ENCODE measurements at regions not wholly inside any gene's neighbourhood (a gene's known extent, or its start where the extent isn't known, plus 50 kb on each side); places are given as distances from the start of the nearest gene placed in this dataset.
"Not testable (repeated sequence)": the region's sequence is repeated elsewhere in the genome, so short reads cannot be mapped to it uniquely, and the experiment has no call there.

DNA sequence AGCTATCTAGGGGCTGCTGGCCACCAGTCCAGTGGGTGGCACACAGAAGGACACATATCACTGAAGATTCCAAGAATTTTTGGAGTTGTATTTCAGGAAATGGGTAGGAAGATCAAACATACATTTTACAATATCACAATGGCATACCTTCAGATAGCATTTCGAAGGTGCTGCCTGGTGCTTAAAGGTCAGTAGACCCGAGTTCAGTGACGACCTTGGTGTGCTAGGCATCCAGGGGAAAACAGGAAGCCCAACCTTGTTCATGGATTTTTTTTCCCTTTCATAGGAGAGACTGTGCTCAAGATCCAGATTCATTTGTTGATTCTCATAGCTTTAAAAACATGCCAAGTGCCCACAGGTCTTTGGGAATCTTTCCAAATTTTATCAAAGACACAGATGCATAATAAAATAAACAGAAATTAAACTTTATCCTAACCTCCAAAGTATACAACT, 51.0 kb upstream of the RCBTB2 start:
- Histone ChIP-seq H2AFZ (ENCODE audit: low read length, unreplicated experiment) (no peak overlapping the region), H3K36me3 (ENCODE audit: insufficient read depth, low read length) (no peaks in the 10 kb centered on the region), H3K27ac (ENCODE audit: low read depth, low read length) (no peak overlapping the region), H3K79me2 (ENCODE audit: control insufficient read depth, insufficient read depth, low read length, unreplicated experiment) (no peaks in the 10 kb centered on the region), H3K4me1 (ENCODE audit: control insufficient read depth, insufficient read depth, low read length, unreplicated experiment) (no peaks in the 10 kb centered on the region), H3K27me3 (ENCODE audit: insufficient read depth, low read length) (no peaks in the 10 kb centered on the region), H3K4me3 (ENCODE audit: low read depth, low read length) (no peak overlapping the region)

DNA sequence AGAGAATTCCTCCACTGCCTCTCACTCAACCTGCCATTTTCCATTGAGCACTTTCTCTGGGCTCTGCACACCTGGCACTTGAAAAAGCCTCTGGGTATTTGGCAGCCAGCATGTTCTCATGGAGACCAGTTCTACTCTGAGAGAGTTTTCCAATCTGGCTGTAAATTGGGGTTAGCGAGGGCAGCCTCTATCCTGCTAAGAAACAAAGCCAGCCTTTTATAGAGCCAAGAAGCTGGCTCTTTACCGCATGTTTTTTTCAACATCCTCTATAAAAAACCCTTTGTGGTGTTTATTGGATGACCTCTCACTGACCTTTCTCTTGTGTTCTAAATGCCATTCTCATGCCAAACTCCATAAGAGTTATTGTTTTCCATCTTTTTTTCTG, 52.6 kb upstream of the RCBTB2 start:
- Histone ChIP-seq H3K4me1 (ENCODE audit: control insufficient read depth, insufficient read depth, low read length, unreplicated experiment) (no peaks in the 10 kb centered on the region), H3K36me3 (ENCODE audit: insufficient read depth, low read length) (no peaks in the 10 kb centered on the region), H2AFZ (ENCODE audit: low read length, unreplicated experiment) (no peak overlapping the region), H3K79me2 (ENCODE audit: control insufficient read depth, insufficient read depth, low read length, unreplicated experiment) (no peaks in the 10 kb centered on the region), H3K27ac (ENCODE audit: low read depth, low read length) (no peak overlapping the region), H3K4me3 (ENCODE audit: low read depth, low read length) (no peak overlapping the region), H3K27me3 (ENCODE audit: insufficient read depth, low read length) (no peaks in the 10 kb centered on the region)

DNA sequence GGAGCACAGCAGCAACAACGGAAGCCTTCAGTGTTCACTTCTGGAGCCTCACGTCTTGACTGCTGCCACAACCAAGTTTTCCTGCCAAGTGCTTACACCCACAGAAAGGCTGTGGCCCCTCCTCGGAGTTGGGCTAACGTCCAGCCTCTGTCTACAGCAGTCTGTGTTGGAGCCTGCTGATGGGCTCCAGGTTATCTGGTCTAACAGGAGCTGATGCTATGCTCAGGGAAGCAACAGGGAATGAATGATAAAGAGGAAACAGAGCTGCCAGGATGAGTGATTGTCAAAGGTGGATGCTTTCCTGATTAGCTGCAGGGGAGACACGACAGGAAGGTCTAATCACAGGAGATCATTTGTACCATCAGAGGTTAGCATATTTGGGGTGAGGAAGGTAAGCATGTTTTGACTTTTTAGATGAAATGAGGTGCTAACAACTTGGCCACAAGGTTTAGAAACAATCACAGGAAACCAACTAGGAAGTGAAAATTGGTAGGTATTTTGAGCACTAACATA, 53.8 kb upstream of the RCBTB2 start:
- no peak overlapping the region for H3K4me3 ChIP-seq (ENCODE audit: low read depth, low read length)
- no peaks in the 10 kb centered on the region for H3K4me1 ChIP-seq (ENCODE audit: control insufficient read depth, insufficient read depth, low read length, unreplicated experiment)
- no peak overlapping the region for H3K27ac ChIP-seq (ENCODE audit: low read depth, low read length)
- H2AFZ ChIP-seq (ENCODE audit: low read length, unreplicated experiment) = no peak overlapping the region
- no peaks in the 10 kb centered on the region for H3K27me3 ChIP-seq (ENCODE audit: insufficient read depth, low read length)
- H3K36me3 ChIP-seq (ENCODE audit: insufficient read depth, low read length) = no peaks in the 10 kb centered on the region
- no peaks in the 10 kb centered on the region for H3K79me2 ChIP-seq (ENCODE audit: control insufficient read depth, insufficient read depth, low read length, unreplicated experiment)

DNA sequence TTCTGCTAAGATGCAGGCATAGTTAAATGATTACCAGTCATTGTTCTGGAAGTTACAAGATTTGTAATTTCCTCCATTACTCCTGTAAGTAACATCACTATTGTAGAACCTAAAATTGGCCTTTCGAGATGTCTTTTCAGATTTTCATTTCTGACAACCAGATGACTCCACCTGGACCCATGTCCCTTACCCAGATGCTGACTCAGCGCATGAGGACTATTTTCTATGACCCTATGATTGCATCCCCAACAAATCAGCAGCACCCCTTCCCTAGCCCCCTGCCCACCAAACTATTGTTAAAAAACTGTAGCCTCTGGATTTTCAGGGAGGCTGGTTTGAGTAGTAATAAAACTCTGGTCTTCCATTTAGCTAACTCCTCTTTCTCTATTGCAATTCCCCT, 55.2 kb upstream of the RCBTB2 start:
- H2AFZ ChIP-seq (ENCODE audit: low read length, unreplicated experiment) = no peak overlapping the region
- H3K27ac ChIP-seq (ENCODE audit: low read depth, low read length) = no peak overlapping the region
- no peaks in the 10 kb centered on the region for H3K4me1 ChIP-seq (ENCODE audit: control insufficient read depth, insufficient read depth, low read length, unreplicated experiment)
- H3K79me2 ChIP-seq (ENCODE audit: control insufficient read depth, insufficient read depth, low read length, unreplicated experiment) = no peaks in the 10 kb centered on the region
- H3K4me3 ChIP-seq (ENCODE audit: low read depth, low read length) = no peak overlapping the region
- H3K27me3 ChIP-seq (ENCODE audit: insufficient read depth, low read length) = no peaks in the 10 kb centered on the region
- H3K36me3 ChIP-seq (ENCODE audit: insufficient read depth, low read length) = no peaks in the 10 kb centered on the region

DNA sequence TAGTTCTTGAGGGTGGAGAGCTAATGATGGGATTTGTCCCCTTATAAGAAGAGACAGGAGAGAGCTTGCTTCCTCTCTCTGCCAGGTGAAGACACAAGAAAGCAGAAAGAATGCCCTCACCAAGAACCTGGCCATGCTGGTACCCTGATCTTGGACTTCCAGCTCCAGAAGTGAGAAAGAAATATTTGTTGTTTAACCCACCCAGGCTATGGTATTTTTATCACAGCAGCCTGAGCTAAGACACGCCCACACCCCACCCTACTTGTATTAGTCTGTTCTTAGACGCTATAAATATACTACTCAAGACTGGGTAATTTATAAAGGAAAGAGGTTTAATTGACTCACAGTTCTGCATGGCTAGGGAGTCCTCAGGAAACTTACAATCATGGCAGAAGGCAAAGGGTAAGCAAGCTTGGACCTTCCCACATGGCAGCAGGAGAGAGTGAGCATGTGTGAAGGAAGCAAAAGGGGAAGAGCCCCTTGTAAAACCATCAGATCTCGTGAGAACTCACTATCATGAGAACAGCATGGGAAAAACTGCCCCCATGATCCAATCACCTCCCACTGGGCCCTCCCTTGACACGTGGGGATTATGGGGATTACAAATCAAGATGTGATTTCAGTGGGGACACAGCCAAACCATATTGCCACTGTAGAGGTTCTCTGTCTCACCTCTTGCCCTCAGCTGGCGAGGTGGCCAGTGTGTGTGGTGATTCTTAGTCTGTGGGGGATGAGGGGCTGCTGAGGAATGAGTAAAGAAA, 57.4 kb upstream of the RCBTB2 start:
- Histone ChIP-seq H3K4me1 (ENCODE audit: control insufficient read depth, insufficient read depth, low read length, unreplicated experiment) (no peaks in the 10 kb centered on the region), H3K36me3 (ENCODE audit: insufficient read depth, low read length) (no peaks in the 10 kb centered on the region), H3K27me3 (ENCODE audit: insufficient read depth, low read length) (no peaks in the 10 kb centered on the region), H3K4me3 (ENCODE audit: low read depth, low read length) (no peak overlapping the region), H3K79me2 (ENCODE audit: control insufficient read depth, insufficient read depth, low read length, unreplicated experiment) (no peaks in the 10 kb centered on the region), H3K27ac (ENCODE audit: low read depth, low read length) (no peak overlapping the region), H2AFZ (ENCODE audit: low read length, unreplicated experiment) (no peak overlapping the region)

DNA sequence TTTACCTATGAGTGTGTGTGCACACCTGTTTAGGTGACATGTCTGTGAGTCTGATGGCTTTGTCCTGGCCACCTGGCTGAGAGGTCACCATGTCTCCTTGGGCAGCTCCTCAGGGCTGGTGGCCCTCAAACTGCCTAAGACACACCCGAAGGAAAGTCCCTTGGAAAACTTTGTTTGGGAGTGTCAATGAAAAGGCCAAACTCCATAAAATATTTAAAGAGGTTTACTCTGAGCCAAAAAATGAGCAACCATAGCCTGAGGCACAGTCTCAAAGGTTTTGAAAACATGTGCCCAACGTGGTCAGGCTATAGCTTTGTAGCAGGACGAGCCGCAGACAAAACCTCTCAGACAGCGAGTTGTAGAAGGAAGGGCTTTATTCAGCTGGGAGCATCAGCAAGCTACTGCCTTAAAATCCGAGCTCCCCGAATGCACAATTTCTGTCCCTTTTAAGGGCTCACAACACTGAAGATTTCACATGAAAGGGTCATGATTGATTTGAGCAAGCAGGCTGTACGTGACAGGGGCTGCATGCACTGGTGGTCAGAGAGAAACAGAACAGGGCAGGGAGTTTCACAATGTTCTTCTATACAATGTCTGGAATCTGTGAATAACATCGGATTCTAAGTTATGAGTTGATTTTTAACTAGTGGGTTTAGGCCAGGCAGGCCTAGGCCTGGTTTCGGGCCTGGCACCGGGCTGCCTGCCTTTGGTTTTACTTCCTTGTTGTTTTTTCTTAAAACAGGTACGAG, 58.4 kb upstream of the RCBTB2 start:
- not testable (repeated sequence) for H2AFZ ChIP-seq (ENCODE audit: low read length, unreplicated experiment); H3K27me3 ChIP-seq (ENCODE audit: insufficient read depth, low read length)

DNA sequence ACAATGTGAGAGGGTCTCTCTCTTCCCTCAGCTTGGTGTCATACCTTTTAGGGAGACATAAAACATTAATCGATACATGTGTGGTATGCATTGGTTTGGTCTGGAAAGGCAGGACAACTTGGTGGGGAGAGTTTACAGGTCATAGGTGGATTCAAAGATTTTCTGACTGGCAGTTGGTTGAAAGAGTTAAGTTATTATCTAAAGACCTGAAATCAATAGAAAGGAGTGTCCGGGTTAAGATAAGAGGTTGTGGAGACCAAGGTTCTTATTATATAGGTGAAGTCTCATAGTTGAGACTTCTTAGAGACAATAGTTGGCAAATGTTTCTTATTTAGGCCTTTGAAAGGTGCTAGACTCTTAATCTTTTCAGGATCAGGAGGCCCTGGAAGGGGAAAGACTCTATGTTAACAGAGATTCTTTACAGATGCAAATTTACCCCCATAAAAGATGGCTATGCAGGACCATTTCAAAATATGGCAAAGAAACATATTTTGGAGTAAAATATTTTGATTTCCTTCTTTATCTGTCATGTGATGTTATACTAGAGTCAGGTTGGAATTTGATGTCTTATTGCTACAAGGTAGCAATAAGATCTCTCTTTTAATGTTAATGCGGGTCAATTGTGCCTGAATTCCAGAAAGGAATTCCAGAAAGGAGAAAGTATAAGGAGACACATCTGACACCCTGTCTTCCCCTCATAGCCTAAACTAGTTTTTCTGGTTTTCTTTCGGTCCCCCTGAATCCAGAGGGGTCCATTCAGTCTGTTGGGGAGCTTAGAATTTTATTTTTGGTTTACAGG, 59.2 kb upstream of the RCBTB2 start:
- H3K27ac ChIP-seq (ENCODE audit: low read depth, low read length) = no peak overlapping the region
- H3K4me3 ChIP-seq (ENCODE audit: low read depth, low read length) = no peak overlapping the region
- no peaks in the 10 kb centered on the region for H3K4me1 ChIP-seq (ENCODE audit: control insufficient read depth, insufficient read depth, low read length, unreplicated experiment)
- no peaks in the 10 kb centered on the region for H3K79me2 ChIP-seq (ENCODE audit: control insufficient read depth, insufficient read depth, low read length, unreplicated experiment)
- H3K27me3 ChIP-seq (ENCODE audit: insufficient read depth, low read length) = no peaks in the 10 kb centered on the region
- H2AFZ ChIP-seq (ENCODE audit: low read length, unreplicated experiment) = no peak overlapping the region
- H3K36me3 ChIP-seq (ENCODE audit: insufficient read depth, low read length) = no peaks in the 10 kb centered on the region

More for the DNA sequence above, 58.4 kb upstream of the RCBTB2 start:
- not testable (repeated sequence) for H3K27ac ChIP-seq (ENCODE audit: low read depth, low read length); H3K79me2 ChIP-seq (ENCODE audit: control insufficient read depth, insufficient read depth, low read length, unreplicated experiment); H3K36me3 ChIP-seq (ENCODE audit: insufficient read depth, low read length); H3K4me3 ChIP-seq (ENCODE audit: low read depth, low read length); H3K4me1 ChIP-seq (ENCODE audit: control insufficient read depth, insufficient read depth, low read length, unreplicated experiment)

DNA sequence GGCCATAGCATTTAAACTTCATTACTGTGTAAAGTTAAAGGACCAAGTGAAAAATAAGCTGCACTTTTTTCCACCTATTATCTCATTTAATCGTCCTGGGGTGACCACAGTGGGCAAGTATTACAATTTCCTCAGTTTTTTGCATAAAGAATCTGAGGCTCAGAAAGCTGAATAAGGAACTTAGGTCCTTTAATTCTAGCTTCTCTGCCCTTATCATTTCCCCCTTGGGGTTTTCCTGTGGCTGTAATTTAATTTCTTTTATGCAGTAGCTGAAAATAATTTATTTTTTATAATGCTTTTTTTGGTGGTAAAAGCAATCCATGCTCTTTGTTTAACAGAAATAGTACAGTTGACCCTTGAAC, 59.8 kb upstream of the RCBTB2 start:
- no peak overlapping the region for H3K27ac ChIP-seq (ENCODE audit: low read depth, low read length)
- H3K27me3 ChIP-seq (ENCODE audit: insufficient read depth, low read length) = no peaks in the 10 kb centered on the region
- H3K4me3 ChIP-seq (ENCODE audit: low read depth, low read length) = no peak overlapping the region
- H2AFZ ChIP-seq (ENCODE audit: low read length, unreplicated experiment) = no peak overlapping the region
- no peaks in the 10 kb centered on the region for H3K4me1 ChIP-seq (ENCODE audit: control insufficient read depth, insufficient read depth, low read length, unreplicated experiment)
- no peaks in the 10 kb centered on the region for H3K36me3 ChIP-seq (ENCODE audit: insufficient read depth, low read length)
- H3K79me2 ChIP-seq (ENCODE audit: control insufficient read depth, insufficient read depth, low read length, unreplicated experiment) = no peaks in the 10 kb centered on the region

DNA sequence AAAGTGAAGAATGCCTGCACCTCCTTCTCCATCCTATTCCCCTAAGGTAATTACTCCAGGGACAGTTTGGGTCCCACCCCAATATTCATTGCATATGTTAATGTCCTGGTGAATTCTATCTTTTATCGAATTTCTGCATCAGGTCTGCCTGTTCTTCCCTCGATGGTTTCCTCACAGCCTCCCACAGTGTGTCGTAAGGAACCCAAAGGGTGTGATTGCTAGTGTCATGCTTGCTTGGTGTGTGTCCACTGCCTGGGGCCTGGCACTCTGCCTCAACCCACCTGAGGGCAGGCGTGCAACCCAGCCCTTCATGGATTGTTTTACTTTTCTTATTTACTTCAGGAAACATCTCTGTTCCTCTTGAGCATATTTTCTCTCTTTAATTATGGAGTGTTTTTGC, 60.2 kb upstream of the CYSLTR2 start:
- Histone ChIP-seq H3K27me3 (ENCODE audit: insufficient read depth, low read length) (no peaks in the 10 kb centered on the region), H3K4me3 (ENCODE audit: low read depth, low read length) (no peak overlapping the region), H3K27ac (ENCODE audit: low read depth, low read length) (no peak overlapping the region)

DNA sequence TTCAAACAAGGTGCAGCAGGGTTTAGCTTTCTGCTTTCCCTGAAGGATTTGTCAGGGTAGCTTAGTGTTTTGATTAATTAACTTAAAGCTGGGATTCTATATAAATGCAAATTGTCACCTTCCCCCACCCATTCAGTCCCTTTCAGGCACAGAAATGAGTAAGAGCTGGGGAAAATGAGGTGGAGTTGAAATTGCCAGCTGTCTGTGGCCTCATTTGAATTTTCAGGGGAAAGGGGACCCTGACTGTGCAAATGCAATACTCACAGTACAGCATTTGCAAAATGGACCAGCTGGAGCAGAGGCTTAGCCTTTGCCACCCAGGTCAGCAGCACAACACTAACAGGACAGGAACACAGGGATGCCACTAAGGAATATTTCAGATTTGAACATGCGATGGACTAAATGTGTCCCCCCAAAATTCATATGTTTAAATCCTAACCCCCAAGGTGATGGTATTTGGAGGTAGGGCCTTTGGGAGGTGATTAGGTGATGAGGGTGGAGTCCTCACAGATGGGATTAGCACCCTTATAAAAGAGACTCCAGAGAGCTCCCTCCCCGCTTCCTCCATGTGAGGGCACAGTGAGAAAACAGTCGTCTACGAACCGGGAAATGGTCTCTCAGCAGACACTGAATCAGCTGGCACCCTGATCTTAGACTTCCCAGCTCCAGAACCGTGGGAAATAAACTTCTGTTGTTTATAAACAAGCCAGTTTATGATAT, 59.5 kb upstream of the CYSLTR2 start:
- Histone ChIP-seq H3K4me3 (ENCODE audit: low read depth, low read length) (no peak overlapping the region), H3K27me3 (ENCODE audit: insufficient read depth, low read length) (no peaks in the 10 kb centered on the region), H2AFZ (ENCODE audit: low read length, unreplicated experiment) (no peak overlapping the region), H3K27ac (ENCODE audit: low read depth, low read length) (no peak overlapping the region), H3K4me1 (ENCODE audit: control insufficient read depth, insufficient read depth, low read length, unreplicated experiment) (no peaks in the 10 kb centered on the region), H3K79me2 (ENCODE audit: control insufficient read depth, insufficient read depth, low read length, unreplicated experiment) (no peaks in the 10 kb centered on the region), H3K36me3 (ENCODE audit: insufficient read depth, low read length) (no peaks in the 10 kb centered on the region)

More for the DNA sequence above, 60.2 kb upstream of the CYSLTR2 start:
- Histone ChIP-seq H2AFZ (ENCODE audit: low read length, unreplicated experiment) (no peak overlapping the region), H3K79me2 (ENCODE audit: control insufficient read depth, insufficient read depth, low read length, unreplicated experiment) (no peaks in the 10 kb centered on the region), H3K4me1 (ENCODE audit: control insufficient read depth, insufficient read depth, low read length, unreplicated experiment) (no peaks in the 10 kb centered on the region), H3K36me3 (ENCODE audit: insufficient read depth, low read length) (no peaks in the 10 kb centered on the region)
